GM18519 (cell line): ENCODE measurements at regions not wholly inside any gene's neighbourhood (a gene's known extent, or its start where the extent isn't known, plus 50 kb on each side); places are given as distances from the start of the nearest gene placed in this dataset.
"Not testable (repeated sequence)": the region's sequence is repeated elsewhere in the genome, so short reads cannot be mapped to it uniquely, and the experiment has no call there.

Source experiments
- ATAC-seq: cut with Tn5 transposase; IDR thresholded peaks from one replicate; pipeline ENCODE4 v1.9.1; 2021; ENCODE audit warnings: mild to moderate bottlenecking, moderate library complexity; ENCODE audit not compliant: unreplicated experiment, low FRiP score

DNA sequence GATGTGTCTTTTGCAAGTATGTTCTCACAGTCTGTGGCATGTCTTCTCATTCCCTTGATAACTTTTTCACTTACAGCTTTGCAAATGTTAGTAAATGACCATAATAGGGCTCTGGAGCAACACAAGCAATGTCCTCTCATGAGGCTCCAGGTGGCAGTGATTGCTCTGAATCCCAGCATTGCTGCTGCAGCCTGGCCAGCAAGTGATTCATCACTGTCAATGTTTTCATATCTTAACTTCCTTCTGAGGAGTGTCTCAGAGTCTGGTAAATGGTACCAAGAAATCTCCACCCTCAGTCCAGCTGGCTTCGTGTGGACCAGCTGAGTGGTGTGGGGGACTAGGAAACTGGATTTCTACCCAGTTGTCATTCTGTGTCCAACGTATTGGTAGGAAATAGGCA, 139.6 kb downstream of the MYLK4 start:
- no peak for ATAC-seq

GRCh38 chr6:2608503-2608902, 142.2 kb downstream of the MYLK4 start:
- no peak for ATAC-seq

- no peak for ATAC-seq
These were observed 150.4 kb downstream of the MYLK4 start for GRCh38 chr6:2600363-2600762.

DNA sequence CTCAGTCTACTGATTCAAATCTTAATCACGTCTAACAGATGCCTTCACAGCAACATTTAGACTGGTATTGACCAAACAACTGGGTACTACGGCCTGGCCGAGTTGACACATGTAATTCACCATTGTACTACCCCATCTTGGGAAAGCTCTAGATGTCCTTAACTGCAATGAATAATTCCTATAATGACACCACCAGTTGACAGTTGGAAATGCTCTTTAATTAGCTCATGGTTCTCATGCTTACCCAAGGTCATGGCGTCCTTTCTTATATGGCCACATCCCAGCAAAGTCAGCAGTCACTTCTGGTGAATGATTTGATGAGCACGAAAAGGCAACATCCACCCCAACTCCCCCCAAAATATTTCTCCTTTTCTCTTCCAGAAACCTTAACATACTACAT, 150.9 kb downstream of the MYLK4 start:
- ATAC-seq = no peak

DNA sequence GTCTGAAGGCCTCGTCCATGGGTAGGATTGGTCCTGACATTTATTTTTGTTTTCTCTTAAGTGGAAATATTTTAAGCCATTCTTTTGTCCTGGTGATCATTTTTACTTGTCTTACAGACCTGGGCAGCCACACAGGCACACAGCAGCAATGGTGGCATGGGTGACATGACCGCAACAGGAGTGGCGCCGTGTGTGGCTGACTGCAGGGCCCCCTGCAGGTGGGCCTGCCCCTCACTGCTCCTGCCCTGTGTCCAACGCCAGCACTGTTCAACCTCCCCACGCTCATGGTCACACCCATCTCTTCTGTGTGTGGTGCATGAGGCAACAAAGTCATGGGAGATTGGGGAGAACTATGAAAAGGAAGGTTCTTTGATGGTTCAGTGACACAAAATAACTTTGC, 151.9 kb downstream of the MYLK4 start:
- no peak for ATAC-seq

DNA sequence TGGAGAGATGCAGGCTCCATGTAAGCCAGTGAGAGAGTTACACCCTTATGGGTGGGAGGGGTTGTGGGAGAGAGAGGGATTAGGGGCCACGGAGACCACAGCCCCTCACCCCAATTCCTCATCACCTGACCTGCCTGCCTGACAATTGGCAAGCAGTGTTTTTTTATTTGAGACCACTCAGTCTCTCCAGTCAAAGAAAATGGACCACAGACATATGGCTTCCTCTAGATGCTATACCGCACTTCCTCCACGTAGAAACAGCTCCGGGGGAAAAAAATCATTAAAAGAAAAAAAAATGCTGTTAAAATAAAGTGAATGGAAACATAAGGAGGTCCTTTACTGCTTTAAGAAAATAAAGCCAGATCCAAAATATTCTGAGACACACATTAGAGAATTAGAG, 152.7 kb downstream of the MYLK4 start:
- ATAC-seq = no peak

GRCh38 chr6:2597457-2597856, 153.3 kb downstream of the MYLK4 start:
- not testable (repeated sequence) for ATAC-seq

DNA sequence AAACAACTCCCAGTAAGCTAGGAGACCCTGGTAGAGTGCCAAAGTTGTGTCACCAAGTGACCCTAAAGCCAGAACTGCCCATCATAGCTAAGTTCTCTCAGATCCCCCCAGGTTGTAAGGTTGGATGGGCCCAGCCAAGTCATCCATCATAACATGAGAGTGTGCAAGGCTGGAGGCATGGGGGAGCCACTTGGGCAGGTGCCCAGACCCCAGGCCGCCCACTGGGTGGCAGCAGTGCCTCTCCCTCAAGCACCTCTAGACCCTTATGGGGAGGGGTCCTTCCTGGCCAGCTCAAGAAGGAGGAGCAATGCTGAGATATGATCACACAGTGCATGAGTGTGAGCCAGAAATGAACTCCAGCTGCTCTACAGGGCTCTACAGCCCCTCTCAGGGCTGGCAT, 154.5 kb downstream of the MYLK4 start:
- ATAC-seq = no peak

- no peak for ATAC-seq
These were observed 155.9 kb downstream of the MYLK4 start for GRCh38 chr6:2594868-2595267.

- ATAC-seq = no peak
These were observed 157.6 kb downstream of the MYLK4 start for GRCh38 chr6:2593167-2593566.

GRCh38 chr6:2589171-2589661, 161.5 kb downstream of the MYLK4 start:
- no peak for ATAC-seq

DNA sequence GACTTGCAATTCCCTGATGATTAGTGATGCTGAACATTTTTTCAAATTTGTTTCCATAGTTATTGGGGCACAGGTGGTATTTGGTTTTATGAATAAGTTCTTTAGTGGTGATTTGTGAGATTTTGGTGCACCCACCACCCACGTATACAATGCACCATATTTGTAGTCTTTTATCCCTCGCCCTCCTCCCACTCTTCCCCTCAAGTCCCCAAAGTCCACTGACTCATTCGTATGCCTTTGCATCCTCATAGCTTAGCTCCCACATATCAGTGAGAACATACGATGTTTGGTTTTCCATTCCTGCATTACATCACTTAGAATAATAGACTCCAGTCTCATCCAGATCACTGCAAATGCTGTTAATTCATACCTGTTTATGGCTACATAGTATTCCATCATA, 167.3 kb downstream of the MYLK4 start:
- no peak for ATAC-seq

- no peak for ATAC-seq
These were observed 168.5 kb downstream of the MYLK4 start for GRCh38 chr6:2582268-2582667.

GRCh38 chr6:2581611-2582010, 169.1 kb downstream of the MYLK4 start:
- no peak for ATAC-seq

DNA sequence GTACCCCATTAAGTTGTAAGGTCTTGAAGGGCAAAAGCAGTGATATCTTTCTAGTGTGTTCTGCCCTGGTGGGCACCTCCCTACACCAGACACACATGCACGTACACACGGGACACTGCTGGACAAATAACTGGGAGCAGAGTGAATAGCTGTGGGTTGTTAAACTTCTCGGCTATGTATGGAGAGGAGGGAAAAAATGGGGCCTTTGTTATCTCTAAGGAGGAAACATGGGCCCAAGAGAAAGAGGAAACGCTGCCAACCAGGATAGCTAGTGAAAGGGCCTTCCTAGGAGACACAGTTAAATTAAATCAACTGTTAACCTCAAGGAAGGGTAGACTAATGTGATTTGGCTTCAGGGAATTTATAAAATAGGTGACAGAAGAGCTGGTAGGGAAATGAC, 169.7 kb downstream of the MYLK4 start:
- no peak for ATAC-seq

DNA sequence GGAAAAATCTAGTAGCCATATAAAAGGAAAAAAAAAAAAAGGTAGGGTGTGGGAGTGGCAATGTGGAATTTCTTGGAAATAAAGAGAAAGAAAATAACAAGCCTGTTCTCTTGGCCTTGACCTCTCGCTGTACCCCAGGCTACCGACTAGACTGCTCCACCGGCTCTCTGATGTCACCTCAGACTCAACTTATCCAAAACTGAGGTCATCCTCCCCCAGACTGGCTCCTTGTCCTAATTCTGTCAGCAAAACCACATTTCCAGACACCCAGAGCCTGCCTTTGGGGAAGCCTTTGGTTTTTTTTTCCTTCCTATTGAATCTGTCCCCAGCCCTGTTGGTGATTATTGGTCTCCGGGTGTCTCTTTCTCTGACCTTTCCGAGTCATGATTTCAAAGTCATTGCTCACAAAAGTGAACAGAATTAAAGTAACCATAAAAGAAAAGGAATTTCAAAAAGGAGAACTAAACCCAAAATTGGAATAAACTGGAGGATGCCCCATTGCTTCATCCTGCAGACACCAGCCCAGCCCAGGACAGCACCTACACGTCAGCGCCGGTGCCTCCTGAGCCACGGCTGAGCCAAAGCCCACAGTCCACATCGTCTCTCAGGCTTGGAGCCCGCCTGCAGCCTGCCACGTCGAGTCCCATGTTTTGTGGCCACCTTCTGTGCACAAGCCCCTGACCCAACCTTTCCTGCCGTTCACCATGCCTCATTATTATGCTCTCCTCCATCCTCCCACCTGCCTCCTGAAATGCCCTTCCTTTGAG, 170.7 kb downstream of the MYLK4 start:
- ATAC-seq = no peak

DNA sequence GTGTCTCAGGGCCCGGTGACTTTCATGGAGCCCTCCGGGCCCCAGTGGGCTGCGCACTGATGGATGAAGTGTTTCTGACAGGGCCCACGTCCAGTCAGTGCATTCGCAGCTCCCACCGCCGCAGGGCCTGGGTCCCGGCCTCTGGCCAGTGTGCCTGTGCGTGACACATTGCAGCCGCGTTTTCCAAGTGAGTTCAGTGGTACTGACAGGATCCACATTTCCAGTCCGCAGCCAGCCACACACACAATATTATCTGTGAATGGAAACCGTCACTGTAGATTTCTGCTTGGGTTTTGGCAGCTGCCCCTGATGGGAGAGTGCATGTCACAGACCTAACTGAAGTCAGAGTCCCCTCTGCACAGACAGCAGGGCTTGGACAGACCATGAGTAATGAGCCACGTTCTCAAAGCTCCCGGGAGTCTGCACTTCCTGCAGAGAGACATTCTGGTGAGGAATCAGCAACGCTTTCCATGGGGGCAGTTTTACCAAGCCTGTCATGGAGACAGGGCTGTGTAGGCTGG, 171.4 kb downstream of the MYLK4 start:
- no peak for ATAC-seq

- no peak for ATAC-seq
These were observed 172.0 kb downstream of the MYLK4 start for GRCh38 chr6:2578767-2579166.

DNA sequence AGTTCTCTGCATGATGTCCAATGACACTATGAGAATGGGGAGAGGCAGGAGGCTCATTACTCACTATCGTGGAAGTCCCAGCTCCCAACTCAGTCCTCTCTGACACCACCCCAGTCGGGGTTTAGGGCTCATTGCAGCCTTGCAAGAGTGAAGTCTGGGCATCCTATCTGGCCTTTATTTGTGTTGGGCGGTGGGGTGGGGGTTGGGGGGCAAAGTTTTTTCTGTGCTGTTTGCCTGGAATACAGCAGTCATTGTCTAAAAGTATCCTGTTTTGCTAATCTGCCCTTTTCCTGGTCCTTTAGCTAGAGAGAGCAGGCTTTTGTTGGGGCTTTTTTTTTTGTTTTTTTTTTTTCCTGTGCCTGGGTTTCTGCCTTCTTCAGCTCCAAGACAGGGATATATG, 174.2 kb downstream of the MYLK4 start:
- ATAC-seq = no peak

GRCh38 chr6:2575236-2575635, 175.5 kb downstream of the MYLK4 start:
- no peak for ATAC-seq

DNA sequence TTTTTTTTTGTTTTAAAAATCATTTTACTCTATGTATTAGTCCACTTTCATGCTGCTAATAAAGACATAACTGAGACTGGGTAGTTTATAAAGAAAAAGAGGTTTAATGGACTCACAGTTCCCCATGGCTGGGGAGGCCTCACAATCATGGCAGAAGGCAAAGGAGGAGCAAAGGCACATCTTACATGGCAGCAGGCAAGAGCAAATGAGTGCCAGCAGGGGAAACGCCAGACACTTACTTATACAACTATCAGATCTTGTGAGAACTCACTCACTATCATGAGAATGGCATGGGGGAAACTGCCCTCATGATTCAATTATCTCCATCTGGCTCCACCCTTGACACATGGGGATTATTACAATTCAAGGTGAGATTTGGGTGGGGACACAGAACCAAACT, 181.3 kb downstream of the MYLK4 start:
- not testable (repeated sequence) for ATAC-seq

DNA sequence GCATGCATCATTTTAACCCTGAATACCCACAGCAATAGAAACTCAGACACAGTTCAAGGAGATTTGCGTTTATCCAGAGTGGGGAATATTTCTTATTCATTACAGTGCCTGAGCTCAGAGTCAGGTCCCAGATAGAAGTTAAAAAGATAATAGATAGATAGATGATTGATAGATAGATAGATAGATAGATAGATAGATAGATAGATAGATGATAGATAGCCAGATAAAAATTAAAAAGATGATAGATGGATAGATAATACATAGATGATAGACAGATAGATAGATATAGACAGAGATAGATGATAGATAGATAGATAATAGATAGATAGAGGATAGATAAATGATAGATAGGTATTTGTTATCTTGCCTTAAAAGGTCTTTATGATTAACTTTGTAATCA, 184.7 kb downstream of the MYLK4 start:
- ATAC-seq = no peak
